ENCODE measurements at regions not wholly inside any gene's neighbourhood (a gene's known extent, or its start where the extent isn't known, plus 50 kb on each side); places are given as distances from the start of the nearest gene placed in this dataset.

GRCh38 chrX:112359906-112360305, 277.3 kb upstream of the TRPC5 start:
- Histone ChIP-seq H3K9me1 (ENCODE audit: insufficient read depth, low read length) (no peaks in the 10 kb centered on the region), H3K9ac (ENCODE audit: low read depth, low read length) (no peak overlapping the region), H3K18ac (ENCODE audit: low read depth, low read length) (no peak overlapping the region), H2AFZ (replicated peaks; ENCODE audit: low read length, poor library complexity) (no peak overlapping the region), H3K79me1 (ENCODE audit: low read depth in 1 of 2, low read length in 2 of 2) (no peaks in the 10 kb centered on the region), H4K5ac (ENCODE audit: low read depth, low read length) (no peak overlapping the region), H3K14ac (replicated peaks; ENCODE audit: low read depth, low read length) (no peak overlapping the region), H3K4me1 (ENCODE audit: control insufficient read depth, insufficient read depth, low read length) (no peaks in the 10 kb centered on the region), H3K9me3 (ENCODE audit: control insufficient read depth, insufficient read depth, low read length) (no peaks in the 10 kb centered on the region), H3K4me2 (ENCODE audit: low read depth, low read length) (no peak overlapping the region), H2BK5ac (ENCODE audit: low read depth, low read length, poor library complexity, severe bottlenecking) (peak overlapping the region; percentile 59), H3K4ac (ENCODE audit: low read depth, low read length) (no peak overlapping the region), H2AK5ac (ENCODE audit: low read depth, low read length) (no peak overlapping the region), H2BK120ac (ENCODE audit: low read depth, low read length) (no peak overlapping the region), H3K36me3 (ENCODE audit: control insufficient read depth, insufficient read depth, low read length) (no peaks in the 10 kb centered on the region), H4K20me1 (ENCODE audit: insufficient read depth, low read length) (no peaks in the 10 kb centered on the region), H3K27me3 (ENCODE audit: control insufficient read depth, insufficient read depth, low read length) (no peaks in the 10 kb centered on the region; the same call in 1 of the 2 replicates), H3K4me3 (ENCODE audit: insufficient read depth, low read depth, low read length) (no peak overlapping the region), H2BK15ac (ENCODE audit: low read depth, low read length) (no peak overlapping the region), H3K56ac (ENCODE audit: extremely low read depth, insufficient read depth, low read length) (no peak overlapping the region), H2AK9ac (replicated peaks; ENCODE audit: low read depth, low read length, poor library complexity) (no peak overlapping the region), H3K23ac (ENCODE audit: low read depth, low read length) (no peak overlapping the region), H2BK20ac (ENCODE audit: low read depth, low read length) (no peak overlapping the region), H3K27ac (ENCODE audit: insufficient read depth, low read length) (no peak overlapping the region), H4K8ac (ENCODE audit: low read depth in 2 of 2, low read length in 2 of 2) (no peak overlapping the region), H4K91ac (ENCODE audit: insufficient read depth, low read depth, low read length) (no peak overlapping the region)
- peak; percentile 67 for ATAC-seq (ENCODE audit: low read depth)
- peak; percentile 70 for DNase-seq
- dilution Hi-C loops (cut with HindIII; ENCODE audit: low sequenced_read_pairs, unreplicated experiment), result no loop called here
- WGBS, 2 experiments (ENCODE audit: extremely low coverage in 2 of 2, insufficient read length in 1 of 2), result 20% methylated on average over 1 of the region's 1 CpG; no CpG with 5 or more reads in 1 of the 2 experiments
- no TSS peak for BruUV-seq (replicated peaks)
- intact Hi-C loops (cut with micrococcal nuclease), result loop anchor here (10.0 kb wide), 1 partner anchor 275 kb away; no protein-coding TSS in a partner anchor
- CTCF ChIA-PET, result no interaction called here
- in situ Hi-C loops (cut with MboI; ENCODE audit: low sequenced_read_pairs), result no loop called here
- TF ChIP-seq CHD1 (IDR thresholded peaks at IDR 0.05; ENCODE audit: low read depth, low read length), result no peak
- 0 out of 2 replicates have a peak, but pooled peaks have one; percentile 26 for TF ChIP-seq FOS (IDR thresholded peaks at IDR 0.05; ENCODE audit: low read depth, low read length)
- POLR2A ChIA-PET (ENCODE audit: unreplicated experiment), result no interaction called here
